NCI-H524 treated with DMSO at 0.1 percent for 48 hours (cell line): ENCODE measurements at regions not wholly inside any gene's neighbourhood (a gene's known extent, or its start where the extent isn't known, plus 50 kb on each side); places are given as distances from the start of the nearest gene placed in this dataset.

Source experiments
- DNase-seq: peaks from one replicate; lab custom pipeline; 2025; lab: John Stamatoyannopoulos, UW

DNA sequence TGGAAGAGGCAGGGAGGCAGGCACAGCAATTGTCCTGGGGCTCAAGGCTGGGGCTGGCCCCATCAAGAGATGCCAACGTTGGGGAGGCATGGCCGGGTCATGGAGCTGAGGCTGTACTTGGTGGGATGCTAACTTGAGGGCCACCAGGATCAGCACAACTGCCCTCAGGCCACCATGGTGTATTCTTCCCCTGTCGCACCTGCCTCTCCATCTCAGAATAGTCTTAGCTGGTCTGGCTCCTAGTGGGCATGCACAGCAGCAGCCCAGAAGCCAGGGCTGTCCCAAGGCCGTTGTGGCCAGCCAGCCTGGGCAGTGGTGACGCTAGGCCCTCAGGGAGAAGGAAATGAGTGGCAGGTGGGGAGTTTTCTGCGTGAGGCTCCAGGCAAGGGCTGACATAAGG lies 91.3 kb downstream of the DHCR7 start:
- DNase-seq: no peak

DNA sequence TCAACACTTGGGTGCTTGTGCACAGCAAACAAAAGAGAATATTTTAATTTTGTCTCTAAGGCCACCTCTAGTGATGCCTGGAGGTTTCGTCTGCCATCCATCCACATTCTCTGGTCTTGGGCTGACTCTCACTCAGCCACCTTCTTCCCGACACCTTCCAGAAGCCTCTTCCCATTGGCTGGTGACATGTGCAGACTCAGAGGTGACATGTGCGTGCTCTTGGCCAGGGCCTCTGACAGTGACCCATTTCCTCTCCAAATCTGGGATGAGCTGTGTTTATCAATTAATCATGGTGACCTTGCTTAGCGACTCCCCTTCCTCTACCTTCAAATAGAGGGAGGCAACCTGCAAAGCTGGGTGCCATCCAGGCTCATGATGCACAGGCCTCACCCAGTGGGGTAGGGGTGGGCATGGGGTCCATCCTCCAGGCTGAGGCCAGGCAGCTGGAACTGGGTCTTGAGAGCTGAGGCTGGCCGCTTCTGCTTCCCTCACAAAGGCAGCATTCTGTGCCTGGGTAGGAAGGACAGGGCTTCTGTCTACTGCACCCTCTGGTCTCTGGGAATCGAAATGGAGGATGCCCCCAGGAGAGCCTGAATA lies 91.8 kb downstream of the DHCR7 start:
- DNase-seq: no peak

DNA sequence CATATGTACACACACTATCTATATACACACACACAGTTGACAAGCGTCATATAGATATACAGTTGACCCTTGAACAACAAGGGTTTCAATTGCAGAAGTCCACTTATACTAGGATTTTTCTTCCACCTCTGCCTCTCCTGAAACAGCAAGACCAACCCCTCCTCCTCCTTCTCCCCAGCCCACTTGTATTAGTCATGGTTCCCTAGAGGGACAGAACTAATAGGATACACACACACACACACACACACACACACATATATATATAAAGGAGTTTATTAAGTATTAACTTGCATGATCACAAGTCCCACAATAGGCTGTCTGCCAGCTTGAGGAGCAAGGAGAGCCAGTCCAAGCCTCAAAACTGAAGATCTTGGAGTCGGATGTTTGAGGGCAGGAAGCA lies 92.9 kb downstream of the DHCR7 start:
- DNase-seq: no peak

DNA sequence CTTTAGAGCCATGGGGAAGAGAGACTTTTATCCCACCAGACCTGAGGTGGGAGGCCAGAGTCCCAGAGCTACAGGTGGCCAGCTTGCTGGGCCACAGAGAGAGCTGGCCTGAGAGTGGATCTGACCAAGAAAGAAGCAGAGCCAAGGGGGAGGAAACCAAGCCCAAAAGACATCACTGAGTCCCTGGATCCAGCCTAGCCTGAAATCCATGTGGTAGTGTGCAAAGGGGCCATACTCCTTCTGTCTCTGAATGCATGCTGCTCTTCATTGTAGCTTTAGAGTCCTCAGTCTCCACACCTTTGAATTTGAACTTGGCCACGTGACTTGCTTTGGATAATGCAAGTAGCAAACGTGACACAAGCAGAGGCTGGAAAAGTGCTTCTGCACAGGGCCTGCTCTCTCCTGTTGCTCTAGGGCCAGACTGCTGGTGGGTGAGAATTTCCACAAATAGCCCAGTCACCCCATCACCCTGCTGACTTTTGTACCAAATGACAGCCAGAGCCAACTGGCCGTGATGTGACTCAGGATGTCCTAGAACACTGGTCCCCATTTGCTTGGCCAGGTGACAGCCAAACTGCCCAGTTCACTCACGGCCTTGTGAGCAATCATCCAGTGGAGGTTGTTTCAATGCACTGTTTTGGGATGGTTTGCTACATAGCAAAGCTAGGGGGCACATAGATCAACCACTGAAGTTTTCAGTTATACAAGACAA lies 93.6 kb downstream of the DHCR7 start:
- no peak for DNase-seq

DNA sequence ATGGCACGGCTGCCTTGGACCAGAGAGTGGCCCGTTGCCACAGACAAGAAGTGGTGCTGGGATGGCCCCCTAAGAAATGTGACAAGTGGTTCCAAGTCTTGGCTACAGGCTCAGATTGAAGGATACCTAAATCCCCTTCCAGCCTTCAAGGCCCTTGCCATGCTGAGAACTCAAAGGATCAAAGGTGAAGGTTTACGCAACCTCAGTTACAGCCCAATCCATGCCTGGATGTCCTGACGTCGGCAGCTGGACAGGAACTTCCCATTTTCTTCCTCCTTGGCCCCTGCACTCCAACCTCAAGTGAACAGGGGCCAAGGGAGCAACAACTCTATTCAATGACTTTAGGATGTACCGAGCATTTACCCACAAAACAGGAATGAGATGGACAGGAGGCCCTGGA lies 95.4 kb downstream of the DHCR7 start:
- no peak for DNase-seq

DNA sequence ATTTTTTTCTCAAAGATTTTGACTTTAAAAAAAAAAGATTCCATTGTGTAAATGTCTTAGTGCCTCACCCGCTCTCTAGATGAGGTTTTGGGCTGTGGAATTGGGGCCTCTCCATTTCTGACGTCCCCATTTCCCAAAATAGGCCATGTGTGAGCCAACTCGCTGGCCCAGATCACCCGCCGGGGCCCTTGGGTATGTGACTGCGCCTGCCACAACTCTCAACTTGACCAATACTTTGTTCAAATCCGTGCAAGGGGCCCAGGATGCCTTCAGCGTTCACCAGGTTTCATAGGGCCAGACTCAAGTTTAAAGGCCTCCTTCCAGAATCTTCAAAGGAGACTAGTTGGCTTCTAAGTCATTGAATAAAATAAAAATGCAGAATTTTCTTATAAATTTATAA lies 96.0 kb downstream of the DHCR7 start:
- no peak for DNase-seq

DNA sequence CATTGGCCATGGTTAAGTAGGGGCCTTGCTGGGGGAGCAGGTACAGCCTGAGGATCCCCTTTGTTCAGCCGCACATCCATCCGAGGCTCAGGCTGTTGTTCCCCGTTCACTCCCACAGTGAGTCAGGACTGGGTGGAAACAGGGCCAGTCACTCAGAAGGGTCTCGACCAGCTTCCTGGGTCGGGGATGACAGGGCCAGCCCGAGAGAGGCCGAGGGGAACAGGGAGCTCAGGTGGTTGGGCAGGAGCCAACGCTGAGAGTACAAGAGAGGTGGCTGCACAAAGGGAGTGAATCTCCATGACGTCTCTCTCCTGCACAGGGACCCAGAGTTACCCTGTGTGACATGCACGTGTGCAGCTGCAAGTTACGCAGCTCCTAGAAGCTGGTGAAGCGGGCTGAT lies 97.2 kb upstream of the SHANK2 start:
- no peak for DNase-seq

DNA sequence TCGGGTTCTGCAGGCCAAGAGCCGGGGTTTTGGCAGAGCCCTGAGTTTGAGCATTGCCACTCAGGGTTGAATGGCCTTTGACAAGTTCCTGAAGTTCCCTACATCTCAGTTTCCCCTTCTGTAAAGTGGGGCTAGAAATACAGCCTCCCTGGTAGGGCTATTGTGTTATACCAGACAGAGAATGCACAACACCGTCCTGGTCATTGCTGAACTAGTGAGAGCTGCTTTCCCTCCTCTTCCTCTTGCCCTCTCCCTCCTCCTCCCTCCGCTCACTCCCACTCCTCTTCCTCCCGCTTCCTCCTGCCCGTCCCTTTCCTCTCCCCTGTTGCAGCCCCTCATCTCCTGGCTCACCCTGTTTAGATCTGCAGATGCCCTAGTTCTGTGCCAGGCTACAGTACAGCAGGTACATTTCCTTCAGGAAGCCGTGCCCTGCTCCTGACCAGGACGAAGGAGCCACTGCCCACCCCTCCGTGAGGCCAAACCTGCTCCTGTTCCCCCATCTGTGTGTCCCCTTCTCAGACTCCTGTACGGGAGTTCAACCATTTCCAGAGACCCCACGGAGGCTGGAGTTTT lies 91.5 kb upstream of the SHANK2 start:
- no peak for DNase-seq

DNA sequence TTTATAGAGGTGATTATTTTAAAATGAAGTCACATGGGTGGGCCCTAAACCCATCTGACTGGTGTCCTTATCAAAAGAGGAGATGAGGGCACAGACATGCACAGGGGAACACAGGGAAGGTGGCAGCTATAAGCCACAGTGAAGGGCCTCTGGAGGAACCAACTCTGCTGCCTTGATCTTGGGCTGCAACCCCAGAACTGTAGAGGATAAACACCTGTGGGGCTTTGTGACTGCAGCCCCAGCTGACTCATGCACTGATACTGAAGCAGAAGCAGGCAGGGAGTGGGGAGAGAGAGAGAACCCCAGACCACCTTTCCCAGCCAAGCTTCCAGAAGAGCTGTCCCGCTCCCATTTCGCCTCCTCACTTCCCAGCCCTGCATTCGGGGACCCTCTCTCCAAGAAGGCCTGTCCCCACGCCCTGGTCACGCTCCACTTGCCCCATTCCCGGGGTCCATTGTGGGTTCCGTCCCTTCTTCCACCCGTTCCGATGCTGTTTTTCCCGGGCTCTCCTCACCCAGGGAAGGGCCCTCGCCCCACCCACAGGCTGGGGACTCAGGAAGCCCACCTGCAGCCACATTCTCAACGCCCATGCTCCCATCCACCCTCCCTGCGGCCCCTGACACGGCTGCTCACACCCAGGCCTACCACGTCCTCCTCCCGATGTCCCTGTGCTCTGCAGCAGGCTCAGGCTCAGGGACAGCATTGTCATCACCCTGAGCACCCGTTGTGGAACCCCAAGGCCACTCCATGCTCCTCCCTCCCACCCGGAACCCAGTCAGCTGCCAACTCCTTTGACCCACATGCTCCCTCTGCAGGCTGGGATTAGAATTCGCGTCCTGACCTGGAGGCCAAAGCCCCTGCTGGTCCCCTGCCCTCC lies 90.8 kb upstream of the SHANK2 start:
- DNase-seq: no peak

DNA sequence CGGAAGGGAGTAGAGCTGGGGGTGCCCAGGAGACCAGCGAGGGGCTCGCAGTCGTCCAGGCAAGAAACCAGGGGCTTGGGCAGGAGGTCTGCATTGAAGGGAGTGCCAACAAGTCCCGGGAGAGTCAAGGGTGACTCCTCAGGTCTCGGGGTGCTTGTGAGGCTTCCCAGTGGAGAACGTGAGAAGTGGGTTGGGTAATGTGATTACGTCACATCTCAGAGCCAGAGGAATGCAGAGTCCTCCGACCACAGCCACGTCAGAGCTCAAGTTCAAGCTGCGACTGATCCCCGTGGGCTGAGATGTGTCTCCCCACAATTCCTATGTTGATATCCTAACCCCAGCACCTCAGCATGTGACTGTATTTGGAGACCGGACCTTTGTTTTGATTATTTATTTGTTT lies 89.7 kb upstream of the SHANK2 start:
- no peak for DNase-seq

DNA sequence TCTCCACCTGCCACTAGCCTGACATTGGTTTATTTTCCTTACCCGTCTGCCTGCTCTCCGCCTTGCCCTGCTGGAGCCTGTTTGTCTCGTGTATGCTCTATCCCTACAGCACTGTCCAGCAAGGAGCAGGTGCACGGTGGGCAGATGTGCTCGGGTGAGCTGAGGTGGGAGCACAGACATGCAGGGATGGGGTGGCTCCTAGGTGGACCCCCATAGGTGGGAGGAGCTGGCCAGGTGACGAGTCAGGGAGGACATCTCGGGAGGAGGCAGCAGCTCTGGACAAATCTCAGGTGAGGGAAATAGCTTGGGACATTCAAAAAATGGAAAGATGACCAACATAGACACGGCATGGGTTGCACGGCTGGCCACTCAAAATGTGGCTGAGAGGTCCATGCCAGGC lies 89.2 kb upstream of the SHANK2 start:
- no peak for DNase-seq

DNA sequence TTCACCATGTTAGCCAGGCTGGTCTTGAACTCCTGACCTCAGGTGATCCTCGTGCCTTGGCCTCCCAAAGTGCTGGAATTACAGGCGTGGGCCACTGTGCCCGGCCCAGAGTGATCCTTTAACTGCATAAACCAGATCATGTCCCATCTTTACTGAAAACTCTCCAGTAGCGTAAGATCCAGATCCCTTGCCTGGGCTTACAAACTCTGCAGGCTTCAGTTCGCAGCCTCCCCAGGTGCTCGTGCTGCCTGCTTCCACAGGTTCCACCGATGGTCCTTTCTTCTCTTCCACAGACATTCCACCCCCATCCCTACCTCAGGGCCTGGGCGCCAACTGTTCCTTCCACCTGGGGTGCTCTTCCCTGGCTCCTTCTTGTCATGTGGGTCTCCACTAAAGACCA lies 88.8 kb upstream of the SHANK2 start:
- no peak for DNase-seq

DNA sequence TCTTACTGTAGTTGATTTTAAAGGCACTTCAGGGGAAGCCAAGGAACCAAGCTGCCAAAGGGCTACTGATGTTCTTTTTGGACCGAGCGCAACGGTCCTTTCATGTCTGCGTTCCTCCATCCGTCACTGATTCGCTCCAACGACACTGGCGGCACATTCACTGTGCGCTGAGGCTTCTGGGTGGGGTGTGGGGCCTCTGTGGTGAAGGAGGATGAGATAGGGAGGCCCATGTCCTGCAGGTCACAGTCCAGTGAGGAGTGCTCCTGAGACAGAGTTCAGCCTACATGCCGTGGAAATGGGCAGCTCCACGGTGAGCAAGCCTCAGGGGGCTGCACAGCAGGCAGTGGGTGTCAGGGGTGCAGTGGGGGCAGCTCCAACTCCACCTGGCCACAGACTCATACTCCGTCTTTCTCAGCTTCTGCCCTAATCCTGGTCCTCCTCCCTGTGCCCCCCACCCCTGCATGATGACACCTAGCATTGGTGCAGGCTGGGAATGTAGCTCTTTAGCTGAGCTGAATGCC lies 87.8 kb upstream of the SHANK2 start:
- DNase-seq: no peak

DNA sequence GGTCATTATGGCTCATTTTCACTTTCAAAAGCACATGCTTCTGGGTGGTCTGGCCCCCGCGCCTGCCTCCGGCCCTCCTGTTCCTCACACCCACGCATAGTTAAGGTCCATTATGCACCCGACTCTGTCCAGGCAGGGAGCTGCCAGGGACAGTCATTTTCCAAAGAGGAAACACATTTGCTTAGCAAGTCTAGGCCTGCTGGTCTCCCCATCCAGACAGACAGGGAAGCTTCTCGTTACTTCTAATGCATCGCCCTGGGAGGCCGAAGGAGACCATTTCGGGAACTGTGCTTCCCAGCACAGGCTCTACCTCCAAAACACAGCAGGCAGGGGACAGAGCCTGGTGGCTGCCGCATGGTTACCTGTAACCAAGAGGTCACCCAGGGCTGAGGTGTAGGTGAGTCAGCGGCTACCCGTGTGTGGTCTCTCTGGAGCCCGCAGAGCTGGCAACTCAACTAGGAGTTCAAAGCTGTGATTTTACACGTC lies 87.1 kb upstream of the SHANK2 start:
- DNase-seq: no peak

DNA sequence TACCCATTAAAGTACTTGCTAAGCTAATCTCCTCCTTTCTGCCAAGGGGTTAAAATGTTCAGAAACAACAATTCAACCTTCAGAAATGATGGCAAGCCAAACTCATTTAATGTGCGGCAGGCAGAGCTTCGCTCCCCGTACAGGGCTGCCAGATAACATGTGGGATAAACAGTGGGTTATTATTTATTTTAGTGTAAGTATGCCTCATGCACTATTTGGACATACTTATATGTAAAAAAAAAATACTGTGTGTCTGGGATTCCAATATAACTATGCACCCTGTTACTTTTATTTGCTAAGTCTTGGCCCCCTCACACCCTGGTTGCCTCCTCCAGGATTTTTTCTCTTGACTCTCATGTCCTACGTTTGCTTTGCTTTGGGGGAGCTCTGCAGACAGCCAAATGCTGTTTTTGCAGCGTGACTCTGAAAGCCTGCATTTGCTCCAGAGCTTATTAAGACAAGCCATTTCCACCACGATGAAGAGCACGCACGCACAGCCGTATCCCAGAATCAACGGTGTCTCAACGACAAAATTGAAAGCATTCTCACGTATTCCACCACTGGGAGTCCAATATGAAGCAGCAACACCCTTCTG lies 86.5 kb upstream of the SHANK2 start:
- DNase-seq: no peak

DNA sequence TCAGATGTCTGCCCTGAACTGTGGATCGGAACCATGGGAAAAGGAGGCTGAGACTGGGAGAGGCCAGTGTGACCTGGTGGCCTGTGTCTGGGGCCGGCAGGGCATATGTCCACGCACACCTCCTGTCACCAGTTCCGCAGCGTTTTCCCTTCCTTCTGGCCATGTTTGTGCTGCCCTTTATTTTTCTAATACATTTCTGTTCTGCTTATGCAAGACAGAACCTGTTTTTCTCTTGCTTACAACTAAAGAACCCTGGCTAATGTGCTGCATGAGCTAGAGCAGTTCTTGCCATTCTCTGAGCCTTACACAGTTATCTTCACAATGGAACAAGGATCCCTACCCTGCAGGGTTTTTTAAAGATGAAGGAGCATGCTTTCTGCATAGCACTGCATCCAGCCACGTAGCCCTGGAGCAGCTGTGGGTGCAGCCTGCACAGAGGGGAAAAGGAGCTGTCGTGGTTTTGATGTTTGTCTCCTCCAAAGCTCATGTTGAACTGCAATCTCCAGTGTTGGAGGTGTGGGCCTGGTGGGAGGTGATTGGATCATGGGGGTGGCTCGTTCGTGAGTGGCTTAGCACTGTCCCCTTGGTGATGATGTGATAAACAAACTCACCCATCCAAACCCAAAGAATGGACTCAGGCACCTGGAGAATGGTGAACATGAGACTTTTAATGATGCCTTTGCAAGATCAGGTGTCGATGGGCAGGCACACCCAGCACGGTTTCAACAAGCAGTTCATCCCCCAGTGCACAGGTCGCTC lies 84.8 kb upstream of the SHANK2 start:
- no peak for DNase-seq

DNA sequence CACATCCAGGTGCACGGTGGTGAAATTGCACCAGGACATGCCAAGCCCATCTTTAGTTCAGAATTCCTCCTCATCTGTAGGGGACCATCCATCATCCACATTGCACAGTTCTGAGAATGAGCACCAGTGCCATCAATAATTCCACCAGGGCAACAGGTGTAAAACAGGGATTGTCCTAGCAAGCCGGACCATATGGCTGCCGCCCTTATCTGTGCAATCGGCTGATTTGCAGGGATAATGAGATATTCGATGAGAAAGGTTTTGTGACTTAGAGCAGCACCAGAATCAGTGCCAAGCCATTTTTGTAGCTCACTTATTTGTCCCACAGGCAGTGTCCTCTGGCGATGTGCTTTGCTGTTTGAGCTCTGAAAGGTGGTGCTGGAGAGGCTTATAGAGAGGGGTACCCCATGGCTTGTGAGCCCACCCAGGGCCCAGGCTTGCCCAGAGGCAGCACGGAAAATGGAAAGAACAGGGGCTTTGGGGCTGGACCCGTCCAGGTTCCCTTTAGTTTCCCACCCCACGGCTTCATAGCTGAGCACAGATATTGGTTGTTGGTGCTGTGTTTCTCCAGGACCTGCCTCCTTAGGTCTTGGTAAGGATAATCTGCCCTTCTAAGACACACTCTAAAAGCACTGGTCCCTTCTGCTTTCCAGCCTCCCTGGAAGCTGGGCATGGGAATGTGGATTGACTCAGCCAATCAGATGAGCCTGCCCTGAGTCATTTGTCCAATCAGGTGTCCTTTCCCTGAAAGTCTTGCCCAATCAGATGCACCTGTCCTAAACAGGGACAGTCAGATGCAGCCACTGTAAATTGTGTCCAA lies 84.0 kb upstream of the SHANK2 start:
- no peak for DNase-seq

DNA sequence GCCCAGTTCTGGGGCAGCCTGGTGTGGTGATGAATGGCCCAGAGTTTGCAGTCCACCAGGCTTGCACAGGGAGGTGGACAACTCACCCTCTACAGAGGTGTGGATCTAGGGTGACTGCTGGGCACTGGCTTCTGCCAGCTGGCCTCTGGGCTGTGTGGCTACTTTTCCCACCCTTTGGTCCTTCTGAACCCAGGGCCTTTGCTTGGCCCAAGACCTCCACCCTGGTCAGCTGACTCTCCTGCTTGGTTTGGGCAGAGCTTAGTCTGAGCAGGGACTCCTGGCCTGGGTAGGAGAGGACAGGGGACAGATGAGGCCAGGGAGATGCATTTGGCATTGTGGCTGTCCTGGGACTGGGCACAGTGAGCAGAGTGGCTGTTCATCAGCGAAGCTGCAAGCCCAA lies 83.0 kb upstream of the SHANK2 start:
- no peak for DNase-seq

DNA sequence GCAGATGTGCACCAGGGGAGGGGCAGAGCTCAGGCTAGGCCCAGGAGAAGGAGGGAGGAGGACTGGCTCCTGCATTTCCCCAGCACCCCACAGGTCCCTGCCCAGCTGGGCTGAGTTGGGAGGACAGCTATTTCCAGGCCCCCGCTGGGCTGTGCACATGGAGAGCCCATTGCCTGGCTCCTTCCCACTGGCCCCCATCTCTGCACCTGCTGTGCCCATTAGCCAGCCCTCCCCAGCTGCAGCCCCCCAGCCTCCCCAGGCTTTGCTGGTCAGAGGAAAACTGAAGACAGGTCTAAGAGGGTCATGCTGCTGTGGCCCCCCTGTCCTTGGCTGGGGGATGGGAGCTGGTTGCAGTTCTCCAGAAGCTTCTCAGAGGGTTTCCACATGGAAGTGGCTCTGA lies 81.8 kb upstream of the SHANK2 start:
- DNase-seq: no peak

DNA sequence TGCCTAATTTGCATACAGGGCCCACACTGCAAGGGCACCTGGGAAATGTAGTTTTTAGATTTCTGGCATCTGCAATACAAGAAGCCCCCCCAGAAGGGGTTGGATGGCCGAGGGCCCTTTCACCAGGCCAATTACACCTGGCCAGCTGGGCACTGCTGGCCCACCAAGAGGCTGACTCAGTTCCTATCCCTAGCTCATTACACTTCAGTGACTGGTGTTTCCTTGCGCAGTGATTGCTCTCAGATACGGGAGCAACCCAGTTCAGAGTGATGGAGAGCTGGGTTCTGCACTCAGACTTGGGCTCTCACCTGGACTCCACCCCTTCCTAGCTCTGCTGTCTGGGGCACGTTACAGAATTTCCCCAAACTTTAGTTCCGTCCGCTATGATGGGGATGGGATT lies 81.1 kb upstream of the SHANK2 start:
- no peak for DNase-seq
